ENCODE measurements at regions not wholly inside any gene's neighbourhood (a gene's known extent, or its start where the extent isn't known, plus 50 kb on each side); places are given as distances from the start of the nearest gene placed in this dataset.

GRCh38 chr2:13332060-13332459, 615.3 kb downstream of the TRIB2 start:
- TF ChIP-seq, protein P1, sequence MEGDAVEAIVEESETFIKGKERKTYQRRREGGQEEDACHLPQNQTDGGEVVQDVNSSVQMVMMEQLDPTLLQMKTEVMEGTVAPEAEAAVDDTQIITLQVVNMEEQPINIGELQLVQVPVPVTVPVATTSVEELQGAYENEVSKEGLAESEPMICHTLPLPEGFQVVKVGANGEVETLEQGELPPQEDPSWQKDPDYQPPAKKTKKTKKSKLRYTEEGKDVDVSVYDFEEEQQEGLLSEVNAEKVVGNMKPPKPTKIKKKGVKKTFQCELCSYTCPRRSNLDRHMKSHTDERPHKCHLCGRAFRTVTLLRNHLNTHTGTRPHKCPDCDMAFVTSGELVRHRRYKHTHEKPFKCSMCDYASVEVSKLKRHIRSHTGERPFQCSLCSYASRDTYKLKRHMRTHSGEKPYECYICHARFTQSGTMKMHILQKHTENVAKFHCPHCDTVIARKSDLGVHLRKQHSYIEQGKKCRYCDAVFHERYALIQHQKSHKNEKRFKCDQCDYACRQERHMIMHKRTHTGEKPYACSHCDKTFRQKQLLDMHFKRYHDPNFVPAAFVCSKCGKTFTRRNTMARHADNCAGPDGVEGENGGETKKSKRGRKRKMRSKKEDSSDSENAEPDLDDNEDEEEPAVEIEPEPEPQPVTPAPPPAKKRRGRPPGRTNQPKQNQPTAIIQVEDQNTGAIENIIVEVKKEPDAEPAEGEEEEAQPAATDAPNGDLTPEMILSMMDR (IDR thresholded peaks at IDR 0.05; ENCODE audit: low read length), result no peak
- TF ChIP-seq EZH2 (optimal IDR thresholded peaks at IDR 0.05; ENCODE audit: low read depth, low read length), result no peak
